K562 (cell line): ENCODE measurements at regions not wholly inside any gene's neighbourhood (a gene's known extent, or its start where the extent isn't known, plus 50 kb on each side); places are given as distances from the start of the nearest gene placed in this dataset.

ENCODE experiments used
- ATAC-seq: fragments of 200-7000 bp; cut with Tn5 transposase; 3 replicates; pipeline ENCODE4 v1.9.1; 2020; ENCODE audit warnings: moderate library complexity
- BruUV-seq: library from RNA; stranded (reverse); fragments of 400-500 nt; replicated peaks from 2 replicates; lab custom pipeline; 2021; lab: Mats Ljungman, UMichigan
- CTCF ChIA-PET: fragments of 300-600 bp; formaldehyde crosslinking; extraction: SDS; loops from one replicate; lab custom pipeline; 2021; ENCODE audit warnings: low intra/inter-chr PET ratio; lab: Yijun Ruan, JAX
- POLR2A ChIA-PET: fragments of 300-600, 350-650 bp; sonication (Branson Sonifier 250); formaldehyde crosslinking; extraction: SDS; loops from one replicate; lab custom pipeline; 2021; ENCODE audit warnings: antibody characterized with exemption, inconsistent platforms; lab: Yijun Ruan, JAX
- DNase-seq, 4 experiments: peaks; one replicate each; pipeline versions ENCODE4 v3.0.0 to v3.0.0-alpha.2; 2011 to 2018; ENCODE audit warnings: low spot score in 3 of 4, mixed read lengths in 3 of 4; ENCODE audit errors: extremely low read depth in 1 of 4
- FAIRE-seq: peaks from 2 replicates; lab custom pipeline; 2011; peaks lifted over from hg19 to GRCh38; lab: Jason Lieb, UNC
- H2AFZ ChIP-seq: 2 replicates; pipeline ENCODE4 v1.6.0; 2011; ENCODE audit warnings: low read depth, low read length, control low read depth, inconsistent platforms
- H3K27ac ChIP-seq: fragments of 200-600 bp; 3 replicates; pipeline ENCODE4 v1.8.0; 2011; ENCODE audit warnings: low read depth, mild to moderate bottlenecking, control low read depth, inconsistent platforms, low read length, moderate library complexity, mixed read lengths; ENCODE audit errors: extremely low read depth
- H3K27me3 ChIP-seq, 2 experiments: fragments of 300-600 bp in 1 of 2; 2 replicates in 1 of 2; 3 replicates in 1 of 2; pipeline versions ENCODE4 v1.6.0 to v1.8.0; 2011; ENCODE audit warnings: inconsistent platforms in 2 of 2, low read length in 2 of 2, mild to moderate bottlenecking in 1 of 2, mixed read lengths in 1 of 2, moderate library complexity in 1 of 2; ENCODE audit not compliant: control insufficient read depth in 2 of 2, insufficient read depth in 2 of 2
- H3K36me3 ChIP-seq: fragments of 300-600 bp; 3 replicates; pipeline ENCODE4 v1.8.0; 2011; ENCODE audit warnings: mild to moderate bottlenecking, low read length, inconsistent platforms; ENCODE audit not compliant: control insufficient read depth, insufficient read depth
- H3K4me1 ChIP-seq, 2 experiments: fragments of 200-600 bp in 1 of 2; replicated peaks in 1 of 2; 2 replicates in 1 of 2; 3 replicates in 1 of 2; pipeline versions ENCODE4 v1.5.1 to v1.8.0; 2011; ENCODE audit warnings: inconsistent platforms in 2 of 2, low read length in 2 of 2, mild to moderate bottlenecking in 1 of 2, mixed read lengths in 1 of 2, moderate library complexity in 1 of 2; ENCODE audit not compliant: control insufficient read depth in 2 of 2, insufficient read depth in 2 of 2
- H3K4me2 ChIP-seq: 2 replicates; pipeline ENCODE4 v1.6.1; 2011; ENCODE audit warnings: low read length, control low read depth, inconsistent platforms, mixed read lengths; ENCODE audit not compliant: insufficient read depth
- H3K4me3 ChIP-seq: fragments of 200-600 bp; sonication (generic), shearing (Covaris generic); 2 replicates; pipeline ENCODE4 v1.5.1; 2016; ENCODE audit warnings: control low read depth, inconsistent platforms
- H3K79me2 ChIP-seq: fragments of 200-600 bp; 3 replicates; pipeline ENCODE4 v1.8.0; 2011; ENCODE audit warnings: low read length, inconsistent platforms; ENCODE audit not compliant: control insufficient read depth, insufficient read depth
- H3K9ac ChIP-seq, 2 experiments: 2 replicates each; pipeline versions ENCODE4 v1.6.0 to v1.6.1; 2011; ENCODE audit warnings: low read depth in 2 of 2, low read length in 2 of 2, control low read depth in 1 of 2, inconsistent platforms in 1 of 2, mild to moderate bottlenecking in 1 of 2, mixed read lengths in 1 of 2; ENCODE audit not compliant: insufficient read depth in 1 of 2
- H3K9me1 ChIP-seq: one replicate; pipeline ENCODE4 v1.6.0; 2011; ENCODE audit warnings: inconsistent platforms, mild to moderate bottlenecking, low read length, moderate library complexity; ENCODE audit not compliant: control insufficient read depth, insufficient read depth
- H3K9me3 ChIP-seq: replicated peaks from 2 replicates; pipeline ENCODE4 v1.5.1; 2011; ENCODE audit warnings: low read depth, low read length, inconsistent platforms; ENCODE audit not compliant: control insufficient read depth, insufficient read depth
- H4K20me1 ChIP-seq: replicated peaks from 2 replicates; pipeline ENCODE4 v1.6.1; 2011; ENCODE audit warnings: low read length, inconsistent platforms, mixed read lengths; ENCODE audit not compliant: control insufficient read depth, insufficient read depth
- CHD7 ChIP-seq: fragments of 200-600 bp; sonication (generic); IDR thresholded peaks from one replicate; pipeline ENCODE4 v1.6.1; 2012; ENCODE audit warnings: mild to moderate bottlenecking, low read depth, low read length, inconsistent platforms
- CXXC5 ChIP-seq: fragments of 250-450 bp; sonication (Bioruptor Pico); IDR thresholded peaks from 2 replicates; pipeline ENCODE4 v1.8.0; 2022; ENCODE audit warnings: inconsistent platforms, mild to moderate bottlenecking, moderate library complexity
- ETV1 ChIP-seq: fragments of 450-650 bp; conservative IDR thresholded peaks from 2 replicates; pipeline ENCODE4 v1.6.1; 2016; ENCODE audit warnings: missing genetic modification characterization, control low read depth, low read depth, missing compliant biosample characterization
- L3MBTL2 ChIP-seq: fragments of 450-650 bp; IDR thresholded peaks from 2 replicates; pipeline ENCODE4 v1.6.1; 2016; ENCODE audit warnings: mild to moderate bottlenecking, moderate library complexity
- NFATC3 ChIP-seq: fragments of 450-650 bp; IDR thresholded peaks from 2 replicates; pipeline ENCODE4 v1.6.1; 2017; ENCODE audit warnings: mild to moderate bottlenecking
- ZNF644 ChIP-seq: fragments of 200-800 bp; sonication (Bioruptor generic); IDR thresholded peaks from 2 replicates; pipeline ENCODE4 v1.6.1; 2016; ENCODE audit warnings: low read depth, missing genetic modification characterization, missing compliant biosample characterization
- WGBS: fragments of 100-300 bp; shearing (Covaris generic); methylation state at CpG from one replicate; pipeline ENCODE4 v1.1.6; 2016; ENCODE audit warnings: low coverage, mixed read lengths; ENCODE audit not compliant: insufficient coverage; ENCODE audit errors: missing lambda C conversion rate; 5-methylcytosine and 5-hydroxymethylcytosine counted together
- in situ Hi-C: fragments of 300-500 bp; cut with MboI; formaldehyde crosslinking; loops from 4 replicates; pipeline ENCODE4 v1.15.0; 2018; ENCODE audit warnings: inconsistent platforms, mixed read lengths
- intact Hi-C: fragments of 100-400 bp; cut with micrococcal nuclease; formaldehyde crosslinking; loops from 2 replicates; pipeline ENCODE4 v1.14.2; 2022
- TF ChIP-seq, protein P1 (sequence below), 2 experiments: IDR thresholded peaks; 2 replicates each; pipeline ENCODE4 v1.6.1; 2011; ENCODE audit warnings: borderline replicate concordance in 1 of 2, control low read depth in 1 of 2, low read depth in 1 of 2, low read length in 1 of 2, mild to moderate bottlenecking in 1 of 2, mixed read lengths in 1 of 2, moderate library complexity in 1 of 2; ENCODE audit not compliant: insufficient read depth in 1 of 2, insufficient read length in 1 of 2, poor library complexity in 1 of 2, severe bottlenecking in 1 of 2; ENCODE audit errors: extremely low read depth in 1 of 2

DNA sequence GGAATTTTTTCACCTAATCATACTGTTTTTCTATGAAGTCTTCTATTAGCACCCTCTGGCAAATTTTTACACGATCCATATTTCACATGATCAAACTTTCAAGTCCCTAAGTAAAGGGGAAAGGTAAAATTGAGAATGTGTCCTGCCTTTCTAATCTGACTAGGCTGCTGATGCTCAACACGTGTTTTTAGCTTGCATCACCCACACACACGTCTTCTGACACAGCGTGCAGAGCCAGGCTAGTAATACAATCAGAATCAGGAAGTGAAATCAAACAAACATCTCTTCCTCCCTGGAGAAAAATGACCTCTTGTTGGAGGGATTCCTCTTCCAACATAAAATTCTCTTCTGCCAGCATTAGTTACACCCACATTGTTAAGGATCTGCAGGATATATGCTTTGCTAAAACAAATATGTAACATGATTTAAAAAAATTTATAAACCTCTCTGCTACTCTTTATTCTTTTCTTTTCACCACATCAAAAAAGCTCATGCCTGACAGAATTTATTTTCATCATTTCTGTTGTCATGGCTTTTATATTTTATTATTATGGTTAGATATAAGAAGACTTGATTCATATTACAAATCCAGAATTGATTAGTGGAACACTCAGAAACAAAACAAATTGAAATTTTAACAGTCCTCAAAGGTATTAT lies 122.4 kb downstream of the RAP2B start:
- intact Hi-C loops, result no loop called here
- CTCF ChIA-PET, result no interaction called here
- no TSS peak for BruUV-seq
- TF ChIP-seq, protein P1, sequence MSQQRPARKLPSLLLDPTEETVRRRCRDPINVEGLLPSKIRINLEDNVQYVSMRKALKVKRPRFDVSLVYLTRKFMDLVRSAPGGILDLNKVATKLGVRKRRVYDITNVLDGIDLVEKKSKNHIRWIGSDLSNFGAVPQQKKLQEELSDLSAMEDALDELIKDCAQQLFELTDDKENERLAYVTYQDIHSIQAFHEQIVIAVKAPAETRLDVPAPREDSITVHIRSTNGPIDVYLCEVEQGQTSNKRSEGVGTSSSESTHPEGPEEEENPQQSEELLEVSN (IDR thresholded peaks at IDR 0.05; ENCODE audit: borderline replicate concordance in 1 of 2, extremely low read depth in 1 of 2, insufficient read depth in 1 of 2, insufficient read length in 1 of 2, low read depth in 1 of 2, low read length in 1 of 2, poor library complexity in 1 of 2, severe bottlenecking in 1 of 2), result peak in 1 of 2 experiments; percentile 24
- TF ChIP-seq NFATC3 (0 out of 2 replicates have a peak, but pooled peaks have one; percentile 27), L3MBTL2 (peak; percentile 79), ETV1 (tag) (peak; percentile 48), CXXC5 (CRISPR knock-in tag) (peak; percentile 84), ZNF644 (tag) (peak; percentile 66; the same call in 1 of the 2 replicates), CHD7 (no peak)

More for the DNA sequence above, 122.4 kb downstream of the RAP2B start:
- POLR2A ChIA-PET, result interaction anchor here (0.8 to 1.5 kb wide), 4 partner anchors 11 to 117 kb away, joined by 3 to 7 read pairs (median 3); no protein-coding TSS in a partner anchor
- in situ Hi-C loops, result loop anchor here (25.0 kb wide), 1 partner anchor 247 kb away; no protein-coding TSS in a partner anchor
- H3K27me3 ChIP-seq, result no peaks in the 10 kb centered on the region
- peak; percentile 88 for ATAC-seq
- no peaks in the 10 kb centered on the region for H3K36me3 ChIP-seq
- H3K4me2 ChIP-seq, result peak overlapping the region; percentile 17
- 3% methylated on average over 4 of the region's 4 CpGs for WGBS
- H3K4me3 ChIP-seq, result no peak overlapping the region
- H2AFZ ChIP-seq, result peak overlapping the region; percentile 87
- H3K9me1 ChIP-seq, result no peaks in the 10 kb centered on the region
- peak; percentile 88 for FAIRE-seq
- H3K4me1 ChIP-seq, result peaks cover 0 to 23% of the 10 kb centered on the region in 2 experiments; a peak in 2 of 5 replicates
- H3K79me2 ChIP-seq, result no peaks in the 10 kb centered on the region
- no peaks in the 10 kb centered on the region for H4K20me1 ChIP-seq
- no peaks in the 10 kb centered on the region for H3K9me3 ChIP-seq
- peak overlapping the region in 1 of 2 experiments; percentile 48; a peak in 2 of 4 replicates for H3K9ac ChIP-seq
- H3K27ac ChIP-seq, result peak overlapping the region; percentile 25; the same call in 2 of the 3 replicates
- DNase-seq, result peak in 2 of 4 experiments; percentile 35 to 67
